ENCODE measurements at regions not wholly inside any gene's neighbourhood (a gene's known extent, or its start where the extent isn't known, plus 50 kb on each side); places are given as distances from the start of the nearest gene placed in this dataset.
"Not testable (repeated sequence)": the region's sequence is repeated elsewhere in the genome, so short reads cannot be mapped to it uniquely, and the experiment has no call there.

DNA sequence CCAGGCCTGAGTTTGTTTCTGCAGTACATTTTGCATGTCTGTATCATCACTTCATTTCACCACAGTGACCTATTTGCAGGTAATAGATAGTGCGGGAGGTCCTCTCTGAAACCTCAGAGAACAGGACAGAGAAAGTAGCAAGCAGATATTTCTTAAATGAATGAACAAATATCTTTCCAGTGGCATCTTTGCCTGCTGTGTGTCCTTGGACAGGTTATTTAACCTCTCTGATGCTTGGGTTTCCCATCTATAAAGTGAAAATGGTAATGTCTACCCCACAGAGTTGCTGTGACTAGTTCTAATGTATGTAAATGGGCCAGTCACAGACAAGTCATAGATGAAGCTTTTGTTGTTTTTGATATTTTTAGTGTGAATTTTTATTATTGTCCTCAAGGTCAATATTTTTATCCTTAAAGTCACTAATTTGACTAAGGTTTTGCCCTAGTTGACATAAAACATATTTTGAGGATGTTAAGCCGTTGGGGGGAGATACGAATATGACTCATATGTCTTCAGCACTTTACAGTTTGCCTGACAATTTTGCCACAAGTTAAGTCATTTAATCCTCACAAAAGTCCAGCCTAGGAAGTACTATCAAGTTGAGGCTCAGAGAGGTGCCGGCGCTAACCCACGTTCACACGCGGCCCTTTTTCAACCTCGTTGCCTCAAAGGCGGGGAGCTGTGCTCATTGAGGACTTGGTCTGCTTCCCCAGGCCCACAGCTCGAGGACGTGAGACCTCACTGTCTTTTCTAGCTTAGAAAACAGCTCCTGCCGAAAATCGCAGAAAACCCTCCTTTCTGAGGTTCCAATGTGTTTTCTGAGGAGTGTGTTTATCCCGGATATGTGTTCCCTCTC is 126.7 kb upstream of the STX18 start:
- H3K4me3 ChIP-seq (ENCODE audit: low read depth, low read length): no peak overlapping the region

GRCh38 chr4:4667622-4668081 is 125.8 kb upstream of the STX18 start:
- H3K4me3 ChIP-seq (ENCODE audit: low read depth, low read length): no peak overlapping the region

DNA sequence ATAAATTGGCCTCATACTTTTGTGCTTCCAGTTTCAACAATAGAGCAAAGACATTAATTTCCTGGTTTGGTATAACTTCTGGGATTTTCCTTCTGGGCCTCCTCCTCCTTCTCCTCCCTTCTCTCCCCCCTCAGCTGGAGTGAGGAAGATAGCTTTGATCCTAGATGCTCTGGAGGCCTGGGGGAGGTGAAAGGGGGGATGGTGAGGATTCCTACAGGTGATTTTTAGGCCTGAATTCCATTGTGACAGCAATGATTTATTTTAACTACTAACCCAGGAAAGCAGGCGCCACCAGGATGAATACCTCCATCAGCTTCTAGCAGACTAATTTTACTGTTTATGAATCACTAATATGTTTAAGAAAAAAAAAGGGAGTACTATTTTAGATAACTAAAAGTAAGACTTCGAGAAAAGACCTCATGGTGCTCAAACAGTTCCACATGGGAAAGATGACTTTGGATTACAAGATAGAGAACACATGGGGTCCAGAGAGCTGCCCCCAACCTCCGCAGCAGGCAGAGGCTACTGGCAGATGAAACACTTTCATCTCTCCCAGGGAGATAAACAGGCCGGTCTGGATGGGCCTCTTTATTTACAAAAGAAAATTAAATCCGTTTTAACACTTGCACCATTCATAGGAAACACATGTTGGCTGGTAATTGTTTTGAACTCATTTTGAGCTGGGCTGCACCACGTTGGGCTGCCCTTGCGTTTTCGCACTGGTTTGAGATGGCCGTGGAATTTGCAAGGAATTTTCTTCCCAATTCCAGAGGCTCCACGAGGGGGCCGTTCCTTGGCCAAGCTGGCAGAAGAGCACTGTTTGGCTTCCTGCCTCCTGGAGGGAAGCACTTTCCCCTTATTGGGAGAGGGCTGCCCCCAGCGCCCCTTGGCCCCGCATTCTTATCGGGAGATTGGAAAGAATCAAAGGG is 125.1 kb upstream of the STX18 start:
- peak overlapping the region; percentile 4 for H3K4me3 ChIP-seq (ENCODE audit: low read depth, low read length)

- H3K4me3 ChIP-seq (ENCODE audit: low read depth, low read length): no peak overlapping the region
Observed at GRCh38 chr4:4666187-4666586, 124.3 kb upstream of the STX18 start.

DNA sequence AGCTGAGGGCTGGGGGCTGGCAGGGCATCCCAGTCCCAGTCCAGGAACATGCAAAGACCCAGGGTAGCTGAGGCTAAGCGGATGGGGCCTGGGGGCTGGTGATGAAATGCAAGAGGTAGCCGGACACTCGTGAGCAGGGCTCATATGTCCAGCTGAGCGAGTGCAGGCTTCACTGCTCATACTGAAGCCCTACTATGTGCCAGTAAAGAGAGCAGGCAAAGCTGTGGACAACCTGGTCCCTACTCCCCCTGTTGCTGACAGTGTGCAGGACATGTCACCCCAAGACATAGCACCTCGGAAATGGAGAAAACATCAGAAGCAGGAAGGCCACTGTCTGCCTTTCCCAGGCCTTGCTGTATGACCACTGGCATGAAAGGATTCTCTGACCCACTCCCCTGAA is 122.4 kb upstream of the STX18 start:
- no peak overlapping the region for H3K4me3 ChIP-seq (ENCODE audit: low read depth, low read length)

DNA sequence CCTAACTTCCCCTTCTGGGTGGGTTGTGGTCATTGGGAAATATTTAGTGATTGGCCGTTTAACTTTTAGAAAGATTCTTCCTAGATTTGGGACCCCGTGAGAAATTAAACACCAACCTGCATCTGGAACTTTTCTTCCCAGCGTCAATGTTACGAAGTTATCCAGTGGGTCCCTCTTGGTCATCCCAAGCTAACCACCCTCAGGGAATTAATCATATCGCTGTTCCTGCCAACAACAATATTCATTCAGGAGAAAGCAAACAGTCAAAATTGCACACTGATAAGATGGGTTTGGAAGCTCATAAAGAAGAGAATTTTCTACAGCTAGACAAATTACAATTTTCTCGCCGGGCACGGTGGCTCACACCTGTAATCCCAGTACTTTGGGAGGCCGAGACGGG is 121.2 kb upstream of the STX18 start:
- no peak overlapping the region for H3K4me3 ChIP-seq (ENCODE audit: low read depth, low read length)

- H3K4me3 ChIP-seq (ENCODE audit: low read depth, low read length): no peak overlapping the region
Observed at GRCh38 chr4:4662230-4662629, 120.4 kb upstream of the STX18 start.

- no peak overlapping the region for H3K4me3 ChIP-seq (ENCODE audit: low read depth, low read length)
Observed at GRCh38 chr4:4659871-4660651, 118.2 kb upstream of the STX18 start.

DNA sequence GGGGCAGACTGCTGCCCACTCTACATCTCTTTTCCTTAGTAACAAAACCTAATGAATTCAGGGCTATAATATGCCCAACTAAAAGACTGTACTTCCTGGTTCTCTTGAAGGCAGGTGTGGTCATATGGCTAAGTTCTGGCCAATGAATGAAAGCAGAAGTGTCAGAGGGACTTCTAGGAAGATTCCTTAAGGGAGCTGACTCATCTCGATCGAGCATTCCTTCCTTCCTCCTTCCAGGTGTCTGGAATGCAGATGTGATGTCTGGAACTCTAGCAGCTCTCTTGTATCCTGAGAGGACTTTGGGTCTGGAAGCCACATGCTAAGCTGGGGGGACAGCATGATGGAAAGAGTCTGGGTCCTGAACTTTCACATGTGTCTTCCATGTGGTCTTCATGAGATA is 116.2 kb upstream of the STX18 start:
- no peak overlapping the region for H3K4me3 ChIP-seq (ENCODE audit: low read depth, low read length)

DNA sequence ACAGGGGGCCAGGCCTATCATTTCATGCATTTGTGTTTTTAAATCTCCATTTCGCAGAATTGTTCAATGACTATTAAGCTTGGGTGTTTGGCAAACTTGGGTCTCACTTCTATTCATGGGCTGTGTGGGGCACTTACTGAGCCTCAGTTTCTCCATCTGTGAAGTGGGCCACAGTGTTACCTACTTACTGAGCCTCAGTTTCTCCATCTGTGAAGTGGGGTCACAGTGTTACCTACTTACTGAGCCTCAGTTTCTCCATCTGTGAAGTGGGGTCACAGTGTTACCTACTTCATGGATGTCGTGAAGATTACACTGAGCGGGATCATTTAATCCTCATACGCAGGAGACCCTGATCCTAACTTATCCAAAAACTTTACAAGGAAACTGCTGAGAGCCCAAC is 115.1 kb upstream of the STX18 start:
- no peak overlapping the region for H3K4me3 ChIP-seq (ENCODE audit: low read depth, low read length)

DNA sequence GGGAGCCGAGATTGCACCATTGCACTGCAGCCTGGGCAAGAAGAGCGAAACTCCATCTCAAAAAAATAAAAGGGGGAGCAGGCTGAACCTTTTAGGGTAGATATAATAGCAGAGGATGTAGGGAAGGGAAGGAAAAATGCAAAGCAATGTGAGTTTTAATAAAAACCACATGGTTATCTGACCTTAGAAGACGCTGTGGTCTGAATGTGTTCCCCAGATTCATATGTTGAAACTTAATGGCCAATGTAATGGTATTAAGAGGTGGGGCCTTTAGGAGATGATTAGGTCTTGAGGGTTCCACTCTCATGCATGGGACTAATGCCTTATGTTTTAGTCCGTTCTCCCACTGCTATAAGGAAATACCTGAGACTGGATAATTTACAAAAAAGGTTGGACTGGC is 114.1 kb upstream of the STX18 start:
- no peak overlapping the region for H3K4me3 ChIP-seq (ENCODE audit: low read depth, low read length)

GRCh38 chr4:4655011-4655410 is 113.2 kb upstream of the STX18 start:
- H3K4me3 ChIP-seq (ENCODE audit: low read depth, low read length): no peak overlapping the region

- H3K4me3 ChIP-seq (ENCODE audit: low read depth, low read length): no peak overlapping the region
Observed at GRCh38 chr4:4651811-4652755, 110.2 kb upstream of the STX18 start.

- H3K4me3 ChIP-seq (ENCODE audit: low read depth, low read length): no peak overlapping the region
Observed at GRCh38 chr4:4647041-4647440, 105.2 kb upstream of the STX18 start.

DNA sequence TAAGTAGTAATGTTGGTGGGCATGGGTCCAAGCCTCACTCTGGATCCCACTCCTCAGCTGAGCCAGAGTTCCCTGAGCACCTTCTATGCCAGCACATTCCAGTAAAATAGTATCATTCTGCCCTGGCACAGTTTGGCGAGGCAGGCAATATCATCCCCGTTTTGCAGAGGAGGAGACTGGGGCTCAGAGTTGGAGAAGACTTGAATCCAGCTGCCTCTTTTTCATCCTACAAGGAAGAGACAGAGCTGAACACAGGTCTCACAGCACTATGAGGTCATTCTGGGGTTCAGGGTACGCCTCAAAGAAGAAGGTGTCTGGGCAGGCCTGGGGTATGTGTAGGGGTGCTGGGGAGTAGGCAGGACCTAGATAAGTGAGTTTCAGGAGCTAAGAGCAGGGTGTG is 103.9 kb upstream of the STX18 start:
- H3K4me3 ChIP-seq (ENCODE audit: low read depth, low read length): no peak overlapping the region

DNA sequence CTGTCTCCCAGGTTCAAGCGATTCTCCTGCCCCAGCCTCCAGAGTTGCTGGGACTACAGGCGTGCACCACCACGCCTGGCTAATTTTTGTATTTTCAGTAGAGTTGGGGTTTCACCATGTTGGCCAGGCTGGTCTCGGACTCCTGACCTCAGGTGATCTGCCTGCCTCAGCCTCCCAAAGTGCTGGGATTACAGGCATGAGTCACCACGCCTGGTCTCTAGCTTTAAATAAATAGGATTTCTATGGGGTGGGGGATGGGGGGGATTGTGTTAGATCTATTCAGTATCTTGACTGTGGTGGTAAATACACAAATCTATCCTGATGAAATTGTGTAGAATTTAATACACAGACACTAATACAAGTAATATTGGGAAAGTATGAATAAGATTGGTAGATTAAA is 102.4 kb upstream of the STX18 start:
- H3K4me3 ChIP-seq (ENCODE audit: low read depth, low read length): not testable (repeated sequence)

- not testable (repeated sequence) for H3K4me3 ChIP-seq (ENCODE audit: low read depth, low read length)
Observed at GRCh38 chr4:4643743-4644142, 101.9 kb upstream of the STX18 start.

DNA sequence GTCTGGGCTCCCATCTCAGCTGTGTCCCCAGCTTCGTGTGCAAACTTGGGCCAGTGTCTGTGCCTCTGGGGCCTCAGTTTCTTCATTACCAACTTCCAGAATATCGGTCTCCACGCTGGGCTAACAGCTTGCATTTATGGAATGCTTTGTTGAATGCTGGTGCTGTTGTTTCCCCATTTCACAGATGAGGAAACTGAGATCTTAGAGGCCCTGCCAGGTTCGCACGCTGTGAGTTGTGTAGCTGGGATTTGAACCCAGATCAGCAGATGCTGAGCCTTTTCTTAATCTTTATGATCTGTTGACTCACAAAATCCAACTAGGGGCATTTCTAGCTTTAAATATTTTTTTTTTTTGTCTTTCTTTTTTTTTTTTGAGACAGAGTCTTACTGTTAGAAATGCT is 101.5 kb upstream of the STX18 start:
- no peak overlapping the region for H3K4me3 ChIP-seq (ENCODE audit: low read depth, low read length)

DNA sequence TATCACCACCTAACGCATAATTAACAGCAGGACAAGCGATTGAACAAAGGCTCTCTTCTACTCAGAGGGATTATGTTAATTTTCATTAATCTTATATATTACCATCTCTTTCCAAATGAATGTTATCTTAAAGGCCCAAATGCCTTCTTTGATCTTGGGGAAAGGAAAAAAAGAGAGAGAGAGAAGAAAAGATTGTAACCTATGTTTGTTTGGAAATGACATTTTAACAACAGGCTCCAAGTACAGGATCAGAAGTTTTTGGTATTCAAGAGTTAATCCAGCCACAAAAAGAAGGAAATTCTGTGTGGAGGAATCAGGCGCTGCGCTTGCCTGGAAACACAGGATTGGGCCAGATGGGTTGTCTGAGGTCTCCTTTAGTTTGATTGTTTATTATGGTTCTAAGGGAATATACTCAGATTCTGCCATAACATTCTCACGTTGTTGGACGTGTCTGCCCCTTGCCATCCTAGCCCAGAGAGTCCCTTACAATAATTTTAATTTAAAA is 100.7 kb upstream of the STX18 start:
- H3K4me3 ChIP-seq (ENCODE audit: low read depth, low read length): no peak overlapping the region
